ENCODE measurements at regions not wholly inside any gene's neighbourhood (a gene's known extent, or its start where the extent isn't known, plus 50 kb on each side); places are given as distances from the start of the nearest gene placed in this dataset.

- Histone ChIP-seq H3K9me3 (no peaks in the 10 kb centered on the region), H3K4me3 (peak overlapping the region; percentile 35 to 91), H3K4me1 (peaks cover 0 to 100% (median 68%) of the 10 kb centered on the region in 3 donors), H3K27ac (peak overlapping the region; percentile 91 to 99 (median 98)), H3K36me3 (peaks cover 0 to 8% of the 10 kb centered on the region in 2 donors), H3K27me3 (no peaks in the 10 kb centered on the region)
- TF ChIP-seq POLR2A (IDR thresholded peaks at IDR 0.05) (no peak), POLR2AphosphoS5 (IDR thresholded peaks at IDR 0.05) (no peak), EP300 (IDR thresholded peaks at IDR 0.05) (no peak)
- TF ChIP-seq, protein P1, sequence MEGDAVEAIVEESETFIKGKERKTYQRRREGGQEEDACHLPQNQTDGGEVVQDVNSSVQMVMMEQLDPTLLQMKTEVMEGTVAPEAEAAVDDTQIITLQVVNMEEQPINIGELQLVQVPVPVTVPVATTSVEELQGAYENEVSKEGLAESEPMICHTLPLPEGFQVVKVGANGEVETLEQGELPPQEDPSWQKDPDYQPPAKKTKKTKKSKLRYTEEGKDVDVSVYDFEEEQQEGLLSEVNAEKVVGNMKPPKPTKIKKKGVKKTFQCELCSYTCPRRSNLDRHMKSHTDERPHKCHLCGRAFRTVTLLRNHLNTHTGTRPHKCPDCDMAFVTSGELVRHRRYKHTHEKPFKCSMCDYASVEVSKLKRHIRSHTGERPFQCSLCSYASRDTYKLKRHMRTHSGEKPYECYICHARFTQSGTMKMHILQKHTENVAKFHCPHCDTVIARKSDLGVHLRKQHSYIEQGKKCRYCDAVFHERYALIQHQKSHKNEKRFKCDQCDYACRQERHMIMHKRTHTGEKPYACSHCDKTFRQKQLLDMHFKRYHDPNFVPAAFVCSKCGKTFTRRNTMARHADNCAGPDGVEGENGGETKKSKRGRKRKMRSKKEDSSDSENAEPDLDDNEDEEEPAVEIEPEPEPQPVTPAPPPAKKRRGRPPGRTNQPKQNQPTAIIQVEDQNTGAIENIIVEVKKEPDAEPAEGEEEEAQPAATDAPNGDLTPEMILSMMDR (IDR thresholded peaks at IDR 0.05) = no peak
- no peak for ATAC-seq
- WGBS, 2 donors (ENCODE audit: low coverage in 1 of 2) = 26 to 37% methylated on average over 5 to 14 of the region's 25 CpGs
Measured at GRCh38 chr22:46081036-46081830, 69.1 kb upstream of the PPARA start.

- TF ChIP-seq, protein P1 (IDR thresholded peaks at IDR 0.05) = no peak
- TF ChIP-seq POLR2AphosphoS5 (IDR thresholded peaks at IDR 0.05) (no peak), EP300 (IDR thresholded peaks at IDR 0.05) (no peak), POLR2A (IDR thresholded peaks at IDR 0.05) (no peak)
- H3K27ac ChIP-seq = peak overlapping the region; percentile 91 to 99 (median 98)
- no peaks in the 10 kb centered on the region for H3K27me3 ChIP-seq
- no peak for ATAC-seq
- H3K36me3 ChIP-seq = peaks cover 0 to 14% of the 10 kb centered on the region in 2 donors
- peaks cover under 1 to 100% (median 74%) of the 10 kb centered on the region in 3 donors for H3K4me1 ChIP-seq
- peak overlapping the region; percentile 35 to 91 for H3K4me3 ChIP-seq
- no peaks in the 10 kb centered on the region for H3K9me3 ChIP-seq
- WGBS, 2 donors (ENCODE audit: low coverage in 1 of 2) = 31% methylated on average over 14 of the region's 18 CpGs; no CpG with 5 or more reads in 1 of the 2 donors
Measured at GRCh38 chr22:46081831-46082210, 68.5 kb upstream of the PPARA start.

- H3K36me3 ChIP-seq = peaks cover 0 to 22% of the 10 kb centered on the region in 2 donors
- WGBS, 2 donors (ENCODE audit: low coverage in 1 of 2) = 35 to 61% methylated on average over 8 of the region's 8 CpGs
Measured at GRCh38 chr22:46082633-46083032, 67.7 kb upstream of the PPARA start.

DNA sequence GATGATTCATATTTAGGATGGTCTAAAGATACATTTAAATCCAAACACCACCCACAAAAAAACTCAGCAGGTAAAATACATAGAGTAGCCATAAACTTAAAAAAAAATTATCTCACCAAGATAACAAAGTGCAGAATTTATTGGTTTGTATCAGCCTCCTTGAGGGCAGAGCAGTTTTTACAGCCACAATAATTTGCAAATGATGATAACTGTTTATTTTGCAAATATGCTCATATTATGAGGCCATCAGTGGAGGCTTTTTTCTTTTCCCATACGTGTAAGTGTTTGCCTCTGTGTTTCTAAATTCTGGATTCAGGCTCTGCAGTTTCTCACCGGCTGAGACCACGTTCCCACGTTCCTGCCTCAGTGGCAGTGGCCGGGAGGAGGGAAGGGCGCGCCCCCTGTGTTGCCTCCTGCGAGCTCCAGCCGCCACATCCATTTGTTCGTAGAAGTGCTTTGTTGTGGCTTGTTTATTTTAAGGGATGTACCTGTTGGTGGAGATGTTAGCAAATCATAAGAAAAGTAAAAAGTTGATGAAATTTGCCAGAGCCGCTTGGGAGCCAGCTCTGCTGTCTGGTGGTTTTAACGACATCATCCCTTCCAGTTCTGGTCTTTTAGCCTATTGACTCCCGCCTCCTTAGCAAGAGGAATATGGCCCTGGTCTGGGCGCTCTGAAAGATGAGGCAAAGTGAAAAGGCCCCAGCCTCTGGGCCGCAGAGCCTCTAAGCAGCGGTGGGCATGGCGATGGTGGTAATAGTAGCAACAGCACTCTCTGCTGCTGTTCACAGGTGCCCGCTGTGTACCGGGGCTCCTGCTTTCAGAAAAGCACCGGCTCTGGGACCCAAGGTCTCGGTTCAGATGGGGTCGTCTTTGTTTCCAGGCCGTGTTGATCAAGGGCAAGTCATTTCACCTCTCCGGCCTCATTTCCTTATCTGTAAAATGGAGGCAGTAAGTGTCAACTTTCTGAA is 66.7 kb upstream of the PPARA start:
- Histone ChIP-seq H3K27me3 (no peaks in the 10 kb centered on the region), H3K4me1 (peaks cover 3 to 100% (median 72%) of the 10 kb centered on the region in 3 donors), H3K9me3 (no peaks in the 10 kb centered on the region), H3K4me3 (peak overlapping the region in 1 of 2 donors; percentile 7), H3K27ac (peak overlapping the region in 3 of 4 donors; percentile 97 to 99 (median 98)), H3K36me3 (peaks cover 0 to 22% of the 10 kb centered on the region in 2 donors)
- ATAC-seq = no peak
- TF ChIP-seq, protein P1 (IDR thresholded peaks at IDR 0.05) = no peak
- TF ChIP-seq POLR2AphosphoS5 (IDR thresholded peaks at IDR 0.05) (no peak), EP300 (IDR thresholded peaks at IDR 0.05) (no peak), POLR2A (IDR thresholded peaks at IDR 0.05) (no peak)
- WGBS, 2 donors (ENCODE audit: low coverage in 1 of 2) = 37 to 56% methylated on average over 6 to 13 of the region's 24 CpGs

More at GRCh38 chr22:46082633-46083032, 67.7 kb upstream of the PPARA start:
- Histone ChIP-seq H3K27ac (peak overlapping the region in 3 of 4 donors; percentile 97 to 99 (median 98)), H3K4me1 (peaks cover 3 to 100% (median 79%) of the 10 kb centered on the region in 3 donors), H3K9me3 (no peaks in the 10 kb centered on the region), H3K27me3 (no peaks in the 10 kb centered on the region), H3K4me3 (peak overlapping the region in 1 of 2 donors; percentile 91)
- no peak for TF ChIP-seq POLR2AphosphoS5 (IDR thresholded peaks at IDR 0.05)
- TF ChIP-seq, protein P1 (IDR thresholded peaks at IDR 0.05) = no peak
- TF ChIP-seq POLR2A (IDR thresholded peaks at IDR 0.05) = no peak
- no peak for TF ChIP-seq EP300 (IDR thresholded peaks at IDR 0.05)
- ATAC-seq = no peak

All from gastroesophageal sphincter (tissue), 4 donors.